Lower lobe of right lung (tissue), 2 donors: ENCODE measurements at regions not wholly inside any gene's neighbourhood (a gene's known extent, or its start where the extent isn't known, plus 50 kb on each side); places are given as distances from the start of the nearest gene placed in this dataset.
"Not testable (repeated sequence)": the region's sequence is repeated elsewhere in the genome, so short reads cannot be mapped to it uniquely, and the experiment has no call there.

Experiments
- ATAC-seq, 2 donors: fragments of 200-7000 bp; cut with Tn5 transposase; one replicate each; pipeline ENCODE4 v1.9.1; 2020 to 2022; ENCODE audit warnings: mild to moderate bottlenecking in 2 of 2, moderate library complexity in 2 of 2
- DNase-seq: peaks from one replicate; pipeline ENCODE4 v3.0.0-alpha.2; 2020
- H3K27ac ChIP-seq: fragments of 200-600 bp; one replicate; pipeline ENCODE4 v1.8.0; 2022
- H3K27me3 ChIP-seq: fragments of 200-600 bp; one replicate; pipeline ENCODE4 v1.8.0; 2022; ENCODE audit warnings: low read depth
- H3K36me3 ChIP-seq: fragments of 200-600 bp; one replicate; pipeline ENCODE4 v1.8.0; 2022; ENCODE audit warnings: mild to moderate bottlenecking
- H3K4me1 ChIP-seq: fragments of 200-600 bp; one replicate; pipeline ENCODE4 v1.8.0; 2022
- H3K4me3 ChIP-seq: fragments of 200-600 bp; one replicate; pipeline ENCODE4 v1.8.0; 2022; ENCODE audit warnings: mild to moderate bottlenecking
- H3K9me3 ChIP-seq: fragments of 200-600 bp; one replicate; pipeline ENCODE4 v1.8.0; 2022
- CTCF ChIP-seq: fragments of 200-600 bp; IDR thresholded peaks from one replicate; pipeline ENCODE4 v1.8.0; 2022; ENCODE audit warnings: antibody characterized with exemption, mild to moderate bottlenecking
- intact Hi-C: fragments of 100-400 bp; cut with DNase I; formaldehyde crosslinking; loops from one replicate; pipeline ENCODE4 v1.11.0; 2022
- donor health status: DM: no; HTN: yes; CAD: no; lungs with severe emphysema.

- no peak for TF ChIP-seq CTCF
Measured at GRCh38 chr14:101666264-101666663, 95.2 kb upstream of the PPP2R5C start.

GRCh38 chr14:101669629-101670028, 91.9 kb upstream of the PPP2R5C start:
- no peak overlapping the region for H3K27ac ChIP-seq
- peaks cover 12% of the 10 kb centered on the region for H3K9me3 ChIP-seq
- no peak overlapping the region for H3K4me3 ChIP-seq
- TF ChIP-seq CTCF, result no peak
- intact Hi-C loops, result no loop called here
- ATAC-seq (no peak), DNase-seq (no peak)
- H3K4me1 ChIP-seq, result no peaks in the 10 kb centered on the region
- no peaks in the 10 kb centered on the region for H3K36me3 ChIP-seq
- peaks cover 19% of the 10 kb centered on the region for H3K27me3 ChIP-seq

More at GRCh38 chr14:101666264-101666663, 95.2 kb upstream of the PPP2R5C start:
- Histone ChIP-seq H3K27me3 (peaks cover 19% of the 10 kb centered on the region), H3K9me3 (peaks cover 12% of the 10 kb centered on the region), H3K36me3 (no peaks in the 10 kb centered on the region), H3K4me1 (no peaks in the 10 kb centered on the region), H3K27ac (no peak overlapping the region), H3K4me3 (no peak overlapping the region)
- ATAC-seq (no peak), DNase-seq (no peak)
- intact Hi-C loops, result no loop called here

GRCh38 chr14:101673873-101674272, 87.6 kb upstream of the PPP2R5C start:
- intact Hi-C loops, result no loop called here
- no peak for TF ChIP-seq CTCF

GRCh38 chr14:101675835-101676234, 85.7 kb upstream of the PPP2R5C start:
- H3K36me3 ChIP-seq, DNase-seq, intact Hi-C loops, H3K4me3 ChIP-seq, ATAC-seq, H3K4me1 ChIP-seq, H3K27ac ChIP-seq, H3K9me3 ChIP-seq, H3K27me3 ChIP-seq: not testable (repeated sequence)

More at GRCh38 chr14:101673873-101674272, 87.6 kb upstream of the PPP2R5C start:
- no peak overlapping the region for H3K27ac ChIP-seq
- no peaks in the 10 kb centered on the region for H3K36me3 ChIP-seq
- no peak for DNase-seq
- H3K4me1 ChIP-seq, result no peaks in the 10 kb centered on the region
- no peak overlapping the region for H3K4me3 ChIP-seq
- peaks cover 12% of the 10 kb centered on the region for H3K9me3 ChIP-seq
- ATAC-seq, result no peak
- no peaks in the 10 kb centered on the region for H3K27me3 ChIP-seq

DNA sequence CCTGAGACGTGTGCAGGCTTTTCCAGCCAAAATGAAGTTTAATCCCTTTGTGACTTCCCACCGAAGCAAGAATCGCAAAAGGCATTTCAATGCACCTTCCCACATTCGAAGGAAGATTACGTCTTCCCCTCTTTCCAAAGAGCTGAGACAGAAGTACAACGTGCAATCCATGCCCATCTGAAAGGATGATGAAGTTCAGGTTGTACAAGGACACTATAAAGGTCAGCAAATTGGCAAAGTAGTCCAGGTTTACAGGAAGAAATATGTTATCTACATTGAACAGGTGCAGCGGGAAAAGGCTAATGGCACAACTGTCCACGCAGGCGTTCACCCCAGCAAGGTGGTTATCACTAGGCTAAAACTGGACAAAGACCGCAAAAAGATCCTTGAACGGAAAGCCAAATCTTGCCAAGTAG, 83.6 kb upstream of the PPP2R5C start:
- H3K36me3 ChIP-seq, DNase-seq, ATAC-seq, H3K9me3 ChIP-seq, H3K27ac ChIP-seq, intact Hi-C loops, H3K4me1 ChIP-seq, H3K4me3 ChIP-seq, H3K27me3 ChIP-seq: not testable (repeated sequence)

DNA sequence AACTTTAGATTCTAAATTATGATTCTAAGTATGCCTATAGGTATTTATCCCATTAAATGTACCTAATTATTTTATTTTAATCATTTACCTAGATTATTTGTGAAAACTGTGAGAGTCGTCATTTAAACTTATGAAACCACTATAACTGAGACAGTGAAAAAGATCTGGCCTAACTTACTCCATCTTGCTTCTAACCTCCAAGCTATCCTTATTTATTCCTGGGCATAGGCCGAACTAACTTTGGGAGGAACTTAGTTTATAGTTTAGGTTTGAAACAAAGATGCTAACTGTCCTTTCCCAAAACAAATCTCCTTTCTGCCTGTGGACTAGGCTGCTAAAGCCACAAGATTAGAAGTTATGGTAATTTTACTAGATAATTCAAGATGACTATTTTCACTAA, 79.7 kb upstream of the PPP2R5C start:
- intact Hi-C loops, result no loop called here
- no peak overlapping the region for H3K27ac ChIP-seq
- H3K9me3 ChIP-seq, result no peaks in the 10 kb centered on the region
- no peaks in the 10 kb centered on the region for H3K36me3 ChIP-seq
- no peak for TF ChIP-seq CTCF
- H3K4me3 ChIP-seq, result no peak overlapping the region
- no peak for ATAC-seq
- H3K27me3 ChIP-seq, result peaks cover 6% of the 10 kb centered on the region
- DNase-seq, result no peak
- no peaks in the 10 kb centered on the region for H3K4me1 ChIP-seq

- Histone ChIP-seq H3K4me1 (no peaks in the 10 kb centered on the region), H3K36me3 (no peaks in the 10 kb centered on the region), H3K9me3 (no peaks in the 10 kb centered on the region), H3K4me3 (no peak overlapping the region), H3K27ac (no peak overlapping the region), H3K27me3 (peaks cover 6% of the 10 kb centered on the region)
- DNase-seq (no peak), ATAC-seq (no peak)
- no peak for TF ChIP-seq CTCF
- intact Hi-C loops, result no loop called here
Measured at GRCh38 chr14:101683365-101683764, 78.1 kb upstream of the PPP2R5C start.
